BLaER1 (cell line): ENCODE measurements at regions not wholly inside any gene's neighbourhood (a gene's known extent, or its start where the extent isn't known, plus 50 kb on each side); places are given as distances from the start of the nearest gene placed in this dataset.

Source experiments
- H3K27ac ChIP-seq: shearing (Covaris generic); formaldehyde crosslinking; 2 replicates; pipeline ENCODE4 v1.8.1; 2022
- H3K27me3 ChIP-seq: shearing (Covaris generic); formaldehyde crosslinking; 2 replicates; pipeline ENCODE4 v1.8.1; 2022
- H3K36me3 ChIP-seq: shearing (Covaris generic); formaldehyde crosslinking; 2 replicates; pipeline ENCODE4 v1.8.1; 2022
- H3K4me1 ChIP-seq: shearing (Covaris generic); formaldehyde crosslinking; 2 replicates; pipeline ENCODE4 v1.8.1; 2022
- H3K4me2 ChIP-seq: shearing (Covaris generic); formaldehyde crosslinking; 2 replicates; pipeline ENCODE4 v1.8.1; 2022
- H3K4me3 ChIP-seq: shearing (Covaris generic); formaldehyde crosslinking; 2 replicates; pipeline ENCODE4 v1.8.1; 2022
- H3K9ac ChIP-seq: shearing (Covaris generic); formaldehyde crosslinking; 2 replicates; pipeline ENCODE4 v1.8.1; 2022
- H3K9me3 ChIP-seq: shearing (Covaris generic); formaldehyde crosslinking; 2 replicates; pipeline ENCODE4 v1.8.1; 2022
- H4K20me1 ChIP-seq: shearing (Covaris generic); formaldehyde crosslinking; 2 replicates; pipeline ENCODE4 v1.8.1; 2022
- Cebpa-rat ChIP-seq: shearing (Covaris generic); IDR thresholded peaks from 2 replicates; pipeline ENCODE4 v1.8.1; 2022

GRCh38 chr2:122186761-122187222, 431.3 kb downstream of the TSN start:
- Histone ChIP-seq H3K9me3 (no peaks in the 10 kb centered on the region), H3K4me2 (no peak overlapping the region), H3K9ac (no peak overlapping the region), H3K27me3 (no peaks in the 10 kb centered on the region), H3K4me3 (no peak overlapping the region), H3K4me1 (peaks cover 17% of the 10 kb centered on the region), H3K27ac (no peak overlapping the region), H4K20me1 (no peaks in the 10 kb centered on the region), H3K36me3 (no peaks in the 10 kb centered on the region)
- TF ChIP-seq Cebpa-rat, result no peak

GRCh38 chr2:122191331-122191730, 435.9 kb downstream of the TSN start:
- Histone ChIP-seq H3K4me3 (no peak overlapping the region), H3K9me3 (no peaks in the 10 kb centered on the region), H3K9ac (no peak overlapping the region), H3K4me2 (no peak overlapping the region), H3K4me1 (no peaks in the 10 kb centered on the region), H3K27me3 (no peaks in the 10 kb centered on the region), H4K20me1 (no peaks in the 10 kb centered on the region), H3K27ac (no peak overlapping the region), H3K36me3 (no peaks in the 10 kb centered on the region)
- no peak for TF ChIP-seq Cebpa-rat

- Histone ChIP-seq H4K20me1 (no peaks in the 10 kb centered on the region), H3K36me3 (no peaks in the 10 kb centered on the region), H3K4me2 (no peak overlapping the region), H3K27ac (no peak overlapping the region), H3K27me3 (no peaks in the 10 kb centered on the region; the same call in 1 of the 2 replicates), H3K4me3 (no peak overlapping the region), H3K9ac (no peak overlapping the region), H3K4me1 (no peaks in the 10 kb centered on the region), H3K9me3 (no peaks in the 10 kb centered on the region)
- no peak for TF ChIP-seq Cebpa-rat
Observed at GRCh38 chr2:122193622-122194021, 438.2 kb downstream of the TSN start.

- no peak overlapping the region for H3K4me2 ChIP-seq
- no peaks in the 10 kb centered on the region for H3K9me3 ChIP-seq
- H3K4me3 ChIP-seq, result no peak overlapping the region
- H3K27me3 ChIP-seq, result no peaks in the 10 kb centered on the region; the same call in 1 of the 2 replicates
- TF ChIP-seq Cebpa-rat, result no peak
- no peak overlapping the region for H3K9ac ChIP-seq
- no peak overlapping the region for H3K27ac ChIP-seq
- H3K36me3 ChIP-seq, result no peaks in the 10 kb centered on the region
- no peaks in the 10 kb centered on the region for H3K4me1 ChIP-seq
- no peaks in the 10 kb centered on the region for H4K20me1 ChIP-seq
Observed at GRCh38 chr2:122194546-122194945, 439.1 kb downstream of the TSN start.

GRCh38 chr2:122203523-122203922, 448.1 kb downstream of the TSN start:
- Histone ChIP-seq H3K27ac (no peak overlapping the region), H3K27me3 (no peaks in the 10 kb centered on the region), H3K4me1 (no peaks in the 10 kb centered on the region), H3K9ac (no peak overlapping the region), H3K4me2 (no peak overlapping the region), H3K9me3 (no peaks in the 10 kb centered on the region), H3K36me3 (no peaks in the 10 kb centered on the region), H3K4me3 (no peak overlapping the region), H4K20me1 (no peaks in the 10 kb centered on the region)
- TF ChIP-seq Cebpa-rat, result no peak

- Histone ChIP-seq H4K20me1 (no peaks in the 10 kb centered on the region), H3K4me1 (no peaks in the 10 kb centered on the region), H3K4me3 (no peak overlapping the region), H3K9ac (no peak overlapping the region), H3K36me3 (no peaks in the 10 kb centered on the region), H3K9me3 (no peaks in the 10 kb centered on the region), H3K4me2 (no peak overlapping the region), H3K27ac (no peak overlapping the region), H3K27me3 (no peaks in the 10 kb centered on the region)
- no peak for TF ChIP-seq Cebpa-rat
Observed at GRCh38 chr2:122205641-122206040, 450.2 kb downstream of the TSN start.

- Histone ChIP-seq H3K36me3 (no peaks in the 10 kb centered on the region), H3K9ac (no peak overlapping the region), H3K9me3 (no peaks in the 10 kb centered on the region), H3K27me3 (no peaks in the 10 kb centered on the region), H3K4me3 (no peak overlapping the region), H4K20me1 (no peaks in the 10 kb centered on the region), H3K27ac (no peak overlapping the region), H3K4me2 (no peak overlapping the region), H3K4me1 (no peaks in the 10 kb centered on the region)
- no peak for TF ChIP-seq Cebpa-rat
Observed at GRCh38 chr2:122206101-122206500, 450.6 kb downstream of the TSN start.

GRCh38 chr2:122209377-122209776, 453.9 kb downstream of the TSN start:
- H3K9ac ChIP-seq, result no peak overlapping the region
- TF ChIP-seq Cebpa-rat, result no peak
- H4K20me1 ChIP-seq, result no peaks in the 10 kb centered on the region
- H3K27ac ChIP-seq, result no peak overlapping the region
- H3K9me3 ChIP-seq, result no peaks in the 10 kb centered on the region
- H3K4me1 ChIP-seq, result no peaks in the 10 kb centered on the region
- H3K36me3 ChIP-seq, result no peaks in the 10 kb centered on the region
- no peak overlapping the region for H3K4me2 ChIP-seq
- H3K27me3 ChIP-seq, result no peaks in the 10 kb centered on the region
- H3K4me3 ChIP-seq, result no peak overlapping the region

GRCh38 chr2:122210065-122210464, 454.6 kb downstream of the TSN start:
- Histone ChIP-seq H4K20me1 (no peaks in the 10 kb centered on the region), H3K9me3 (no peaks in the 10 kb centered on the region), H3K27ac (no peak overlapping the region), H3K36me3 (no peaks in the 10 kb centered on the region), H3K4me2 (no peak overlapping the region), H3K4me3 (no peak overlapping the region), H3K27me3 (no peaks in the 10 kb centered on the region), H3K9ac (no peak overlapping the region), H3K4me1 (no peaks in the 10 kb centered on the region)
- no peak for TF ChIP-seq Cebpa-rat

GRCh38 chr2:122210898-122211856, 455.7 kb downstream of the TSN start:
- no peaks in the 10 kb centered on the region for H4K20me1 ChIP-seq

More at GRCh38 chr2:122210898-122211856, 455.7 kb downstream of the TSN start:
- Histone ChIP-seq H3K4me2 (no peak overlapping the region), H3K27me3 (no peaks in the 10 kb centered on the region), H3K4me3 (no peak overlapping the region), H3K9ac (no peak overlapping the region), H3K9me3 (no peaks in the 10 kb centered on the region), H3K27ac (no peak overlapping the region), H3K36me3 (no peaks in the 10 kb centered on the region), H3K4me1 (no peaks in the 10 kb centered on the region)
- TF ChIP-seq Cebpa-rat, result no peak
